DOHH2 (cell line): ENCODE measurements at regions not wholly inside any gene's neighbourhood (a gene's known extent, or its start where the extent isn't known, plus 50 kb on each side); places are given as distances from the start of the nearest gene placed in this dataset.
"Not testable (repeated sequence)": the region's sequence is repeated elsewhere in the genome, so short reads cannot be mapped to it uniquely, and the experiment has no call there.

Source experiments
- EZH2phosphoT487 ChIP-seq: fragments of 200-600 bp; sonication (generic); IDR thresholded peaks from 2 replicates; pipeline ENCODE4 v1.6.1; 2017; ENCODE audit warnings: borderline replicate concordance, mild to moderate bottlenecking, antibody characterized with exemption, low read length, moderate library complexity, mixed read lengths
- TF ChIP-seq, protein P1 (sequence below): fragments of 200-600 bp; sonication (generic); IDR thresholded peaks from one replicate; pipeline ENCODE4 v1.5.1; 2014; ENCODE audit warnings: antibody characterized with exemption, mild to moderate bottlenecking, low read depth, low read length; ENCODE audit not compliant: poor library complexity, severe bottlenecking

DNA sequence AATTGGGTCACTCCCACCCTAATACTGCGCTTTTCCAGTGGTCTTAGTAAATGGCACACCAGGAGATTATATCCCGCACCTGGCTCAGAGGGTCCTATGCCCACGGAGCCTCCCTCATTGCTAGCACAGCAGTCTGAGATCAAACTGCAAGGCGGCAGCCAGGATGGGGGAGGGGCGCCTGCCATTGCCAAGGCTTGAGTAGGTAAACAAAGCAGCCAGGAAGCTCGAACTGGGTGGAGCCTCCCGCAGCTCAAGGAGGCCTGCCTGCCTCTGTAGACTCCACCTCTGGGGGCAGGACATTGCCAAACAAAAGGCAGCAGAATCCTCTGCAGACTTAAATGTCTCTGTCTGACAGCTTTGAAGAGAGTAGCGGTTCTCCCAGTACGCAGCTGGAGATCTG is 52.4 kb upstream of the PMPCB start:
- TF ChIP-seq, protein P1, sequence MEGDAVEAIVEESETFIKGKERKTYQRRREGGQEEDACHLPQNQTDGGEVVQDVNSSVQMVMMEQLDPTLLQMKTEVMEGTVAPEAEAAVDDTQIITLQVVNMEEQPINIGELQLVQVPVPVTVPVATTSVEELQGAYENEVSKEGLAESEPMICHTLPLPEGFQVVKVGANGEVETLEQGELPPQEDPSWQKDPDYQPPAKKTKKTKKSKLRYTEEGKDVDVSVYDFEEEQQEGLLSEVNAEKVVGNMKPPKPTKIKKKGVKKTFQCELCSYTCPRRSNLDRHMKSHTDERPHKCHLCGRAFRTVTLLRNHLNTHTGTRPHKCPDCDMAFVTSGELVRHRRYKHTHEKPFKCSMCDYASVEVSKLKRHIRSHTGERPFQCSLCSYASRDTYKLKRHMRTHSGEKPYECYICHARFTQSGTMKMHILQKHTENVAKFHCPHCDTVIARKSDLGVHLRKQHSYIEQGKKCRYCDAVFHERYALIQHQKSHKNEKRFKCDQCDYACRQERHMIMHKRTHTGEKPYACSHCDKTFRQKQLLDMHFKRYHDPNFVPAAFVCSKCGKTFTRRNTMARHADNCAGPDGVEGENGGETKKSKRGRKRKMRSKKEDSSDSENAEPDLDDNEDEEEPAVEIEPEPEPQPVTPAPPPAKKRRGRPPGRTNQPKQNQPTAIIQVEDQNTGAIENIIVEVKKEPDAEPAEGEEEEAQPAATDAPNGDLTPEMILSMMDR: not testable (repeated sequence)
- not testable (repeated sequence) for TF ChIP-seq EZH2phosphoT487
